22Rv1 (cell line): ENCODE measurements at regions not wholly inside any gene's neighbourhood (a gene's known extent, or its start where the extent isn't known, plus 50 kb on each side); places are given as distances from the start of the nearest gene placed in this dataset.

ENCODE experiments used
- ZFX ChIP-seq: fragments of 450-650 bp; IDR thresholded peaks from 2 replicates; pipeline ENCODE4 v1.6.1; 2017; ENCODE audit warnings: antibody characterized with exemption, borderline replicate concordance
- TF ChIP-seq, protein P1 (sequence below): fragments of 450-650 bp; IDR thresholded peaks from 2 replicates; pipeline ENCODE4 v1.5.1; 2017; ENCODE audit warnings: mild to moderate bottlenecking

- TF ChIP-seq, protein P1, sequence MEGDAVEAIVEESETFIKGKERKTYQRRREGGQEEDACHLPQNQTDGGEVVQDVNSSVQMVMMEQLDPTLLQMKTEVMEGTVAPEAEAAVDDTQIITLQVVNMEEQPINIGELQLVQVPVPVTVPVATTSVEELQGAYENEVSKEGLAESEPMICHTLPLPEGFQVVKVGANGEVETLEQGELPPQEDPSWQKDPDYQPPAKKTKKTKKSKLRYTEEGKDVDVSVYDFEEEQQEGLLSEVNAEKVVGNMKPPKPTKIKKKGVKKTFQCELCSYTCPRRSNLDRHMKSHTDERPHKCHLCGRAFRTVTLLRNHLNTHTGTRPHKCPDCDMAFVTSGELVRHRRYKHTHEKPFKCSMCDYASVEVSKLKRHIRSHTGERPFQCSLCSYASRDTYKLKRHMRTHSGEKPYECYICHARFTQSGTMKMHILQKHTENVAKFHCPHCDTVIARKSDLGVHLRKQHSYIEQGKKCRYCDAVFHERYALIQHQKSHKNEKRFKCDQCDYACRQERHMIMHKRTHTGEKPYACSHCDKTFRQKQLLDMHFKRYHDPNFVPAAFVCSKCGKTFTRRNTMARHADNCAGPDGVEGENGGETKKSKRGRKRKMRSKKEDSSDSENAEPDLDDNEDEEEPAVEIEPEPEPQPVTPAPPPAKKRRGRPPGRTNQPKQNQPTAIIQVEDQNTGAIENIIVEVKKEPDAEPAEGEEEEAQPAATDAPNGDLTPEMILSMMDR = no peak
- no peak for TF ChIP-seq ZFX
These were observed 331.8 kb upstream of the NMUR2 start for GRCh38 chr5:152736906-152737305.
